ENCODE measurements at regions not wholly inside any gene's neighbourhood (a gene's known extent, or its start where the extent isn't known, plus 50 kb on each side); places are given as distances from the start of the nearest gene placed in this dataset.

GRCh38 chr22:34588871-34589545, 476.9 kb upstream of the ISX start:
- CTCF ChIA-PET, result interaction anchor here (0.6 kb wide), 1 partner anchor 123 kb away, joined by 3 read pairs; no protein-coding TSS in a partner anchor
- no peaks in the 10 kb centered on the region for H3K27me3 ChIP-seq (ENCODE audit: control insufficient read depth, insufficient read depth, low read length)
- no peak for DNase-seq (ENCODE audit: low read depth)
- TF ChIP-seq CTCF (IDR thresholded peaks at IDR 0.05; ENCODE audit: insufficient read depth, low read depth, low read length), result no peak
- POLR2A ChIA-PET, result no interaction called here
- H3K4me3 ChIP-seq (ENCODE audit: low read depth, low read length), result no peak overlapping the region
- no peaks in the 10 kb centered on the region for H3K36me3 ChIP-seq (ENCODE audit: control insufficient read depth, insufficient read depth, low read length)

- ChIA-PET CTCF (no interaction called here), POLR2A (no interaction called here)
- Histone ChIP-seq H3K36me3 (ENCODE audit: control insufficient read depth, insufficient read depth, low read length) (no peaks in the 10 kb centered on the region), H3K4me3 (ENCODE audit: low read depth, low read length) (no peak overlapping the region), H3K27me3 (ENCODE audit: control insufficient read depth, insufficient read depth, low read length) (no peaks in the 10 kb centered on the region)
- TF ChIP-seq CTCF (IDR thresholded peaks at IDR 0.05; ENCODE audit: insufficient read depth, low read depth, low read length), result no peak
- no peak for DNase-seq (ENCODE audit: low read depth)
Observed at GRCh38 chr22:34592123-34592740, 473.7 kb upstream of the ISX start.

- CTCF ChIA-PET, result no interaction called here
- no peak for DNase-seq (ENCODE audit: low read depth)
- H3K36me3 ChIP-seq (ENCODE audit: control insufficient read depth, insufficient read depth, low read length), result no peaks in the 10 kb centered on the region
- no peak overlapping the region for H3K4me3 ChIP-seq (ENCODE audit: low read depth, low read length)
- H3K27me3 ChIP-seq (ENCODE audit: control insufficient read depth, insufficient read depth, low read length), result no peaks in the 10 kb centered on the region
- POLR2A ChIA-PET, result no interaction called here
- TF ChIP-seq CTCF (IDR thresholded peaks at IDR 0.05; ENCODE audit: insufficient read depth, low read depth, low read length), result no peak
Observed at GRCh38 chr22:34599567-34599966, 466.4 kb upstream of the ISX start.

GRCh38 chr22:34604312-34604711, 461.6 kb upstream of the ISX start:
- no peak for DNase-seq (ENCODE audit: low read depth)
- ChIA-PET CTCF (no interaction called here), POLR2A (no interaction called here)
- TF ChIP-seq CTCF (IDR thresholded peaks at IDR 0.05; ENCODE audit: insufficient read depth, low read depth, low read length), result no peak
- Histone ChIP-seq H3K36me3 (ENCODE audit: control insufficient read depth, insufficient read depth, low read length) (no peaks in the 10 kb centered on the region), H3K27me3 (ENCODE audit: control insufficient read depth, insufficient read depth, low read length) (no peaks in the 10 kb centered on the region), H3K4me3 (ENCODE audit: low read depth, low read length) (no peak overlapping the region)

GRCh38 chr22:34608106-34608505, 457.9 kb upstream of the ISX start:
- TF ChIP-seq CTCF (IDR thresholded peaks at IDR 0.05; ENCODE audit: insufficient read depth, low read depth, low read length), result no peak
- POLR2A ChIA-PET, result no interaction called here
- Histone ChIP-seq H3K4me3 (ENCODE audit: low read depth, low read length) (no peak overlapping the region), H3K27me3 (ENCODE audit: control insufficient read depth, insufficient read depth, low read length) (no peaks in the 10 kb centered on the region), H3K36me3 (ENCODE audit: control insufficient read depth, insufficient read depth, low read length) (no peaks in the 10 kb centered on the region)
- CTCF ChIA-PET, result no interaction called here
- DNase-seq (ENCODE audit: low read depth), result no peak
